ENCODE measurements at regions not wholly inside any gene's neighbourhood (a gene's known extent, or its start where the extent isn't known, plus 50 kb on each side); places are given as distances from the start of the nearest gene placed in this dataset.
A peak's percentile ranks its signal among the peaks of the same experiment; 100 is the strongest.

DNA sequence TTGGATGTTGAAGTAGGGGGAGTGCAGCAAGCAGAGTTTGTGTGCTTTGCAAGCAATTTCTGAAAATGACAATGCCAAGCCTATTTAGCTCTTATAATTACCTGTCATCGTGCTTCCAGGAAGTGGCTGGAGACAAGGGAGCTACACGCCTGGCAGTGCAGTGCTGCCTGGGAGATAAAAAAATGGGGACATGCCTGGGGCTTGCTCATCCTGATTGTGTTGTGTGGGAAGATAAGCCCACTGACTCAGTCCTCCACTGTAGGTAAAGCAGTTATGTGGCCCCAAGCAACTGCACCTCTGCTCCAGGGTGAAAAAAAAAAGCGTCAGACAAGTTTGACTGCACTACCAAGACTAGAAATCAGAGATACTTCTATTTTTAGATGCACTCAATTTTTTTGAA lies 396.9 kb upstream of the NXPH2 start:
- intact Hi-C loops (cut with micrococcal nuclease): no loop called here
- H3K9me2 ChIP-seq (replicated peaks; ENCODE audit: low read length): no peaks in the 10 kb centered on the region
- no peaks in the 10 kb centered on the region for H3F3A ChIP-seq (ENCODE audit: low read length, unreplicated experiment)
- ChIA-PET POLR2A (ENCODE audit: unreplicated experiment) (no interaction called here), CTCF (no interaction called here)
- H3K4me3 ChIP-seq (ENCODE audit: low read length): no peak overlapping the region
- BruUV-seq (replicated peaks): no TSS peak
- no peak overlapping the region for H3K9ac ChIP-seq (ENCODE audit: low read length)
- ATAC-seq (no peak), DNase-seq (peak; percentile 7)
- peak overlapping the region; percentile 43; the same call in 1 of the 2 replicates for H2AFZ ChIP-seq (ENCODE audit: low read length)
- H3K4me2 ChIP-seq (ENCODE audit: low read length): no peak overlapping the region
- H3K27ac ChIP-seq (ENCODE audit: low read length): no peak overlapping the region
- H3K27me3 ChIP-seq (ENCODE audit: low read length): no peaks in the 10 kb centered on the region
- H3K4me1 ChIP-seq (ENCODE audit: insufficient read depth, low read length): no peaks in the 10 kb centered on the region
- TF ChIP-seq, protein P1, sequence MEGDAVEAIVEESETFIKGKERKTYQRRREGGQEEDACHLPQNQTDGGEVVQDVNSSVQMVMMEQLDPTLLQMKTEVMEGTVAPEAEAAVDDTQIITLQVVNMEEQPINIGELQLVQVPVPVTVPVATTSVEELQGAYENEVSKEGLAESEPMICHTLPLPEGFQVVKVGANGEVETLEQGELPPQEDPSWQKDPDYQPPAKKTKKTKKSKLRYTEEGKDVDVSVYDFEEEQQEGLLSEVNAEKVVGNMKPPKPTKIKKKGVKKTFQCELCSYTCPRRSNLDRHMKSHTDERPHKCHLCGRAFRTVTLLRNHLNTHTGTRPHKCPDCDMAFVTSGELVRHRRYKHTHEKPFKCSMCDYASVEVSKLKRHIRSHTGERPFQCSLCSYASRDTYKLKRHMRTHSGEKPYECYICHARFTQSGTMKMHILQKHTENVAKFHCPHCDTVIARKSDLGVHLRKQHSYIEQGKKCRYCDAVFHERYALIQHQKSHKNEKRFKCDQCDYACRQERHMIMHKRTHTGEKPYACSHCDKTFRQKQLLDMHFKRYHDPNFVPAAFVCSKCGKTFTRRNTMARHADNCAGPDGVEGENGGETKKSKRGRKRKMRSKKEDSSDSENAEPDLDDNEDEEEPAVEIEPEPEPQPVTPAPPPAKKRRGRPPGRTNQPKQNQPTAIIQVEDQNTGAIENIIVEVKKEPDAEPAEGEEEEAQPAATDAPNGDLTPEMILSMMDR (conservative IDR thresholded peaks at IDR 0.05; ENCODE audit: low read depth, low read length): no peak
- TF ChIP-seq EZH2phosphoT487 (IDR thresholded peaks at IDR 0.05; ENCODE audit: borderline replicate concordance, low read length) (no peak), EZH2 (IDR thresholded peaks at IDR 0.05; ENCODE audit: low read length, unreplicated experiment) (no peak)
- no peaks in the 10 kb centered on the region for H4K20me1 ChIP-seq (ENCODE audit: low read length)
- H3K79me2 ChIP-seq (ENCODE audit: low read length): no peaks in the 10 kb centered on the region
- H3K36me3 ChIP-seq (ENCODE audit: low read depth, low read length): no peaks in the 10 kb centered on the region
- H3K9me3 ChIP-seq (ENCODE audit: low read length): no peaks in the 10 kb centered on the region

DNA sequence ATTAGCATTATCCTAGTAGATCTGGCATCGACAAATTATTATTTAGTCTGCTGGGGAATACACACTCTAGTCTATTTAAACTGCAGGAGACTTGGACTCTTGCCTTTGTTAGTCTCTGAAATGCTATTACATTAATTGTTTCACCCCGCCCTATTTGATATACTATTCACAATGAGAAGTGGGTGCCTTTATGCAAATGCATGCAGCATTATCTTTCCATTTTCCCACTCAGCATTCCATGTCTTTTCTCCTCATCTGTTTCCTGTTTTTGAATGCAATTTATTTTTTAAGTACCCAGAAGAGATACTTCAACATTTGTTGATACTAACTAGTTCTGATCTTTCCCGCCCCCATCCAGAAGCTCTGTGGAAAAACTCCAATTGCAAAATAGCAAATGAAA lies 395.3 kb upstream of the NXPH2 start:
- POLR2A ChIA-PET (ENCODE audit: unreplicated experiment): no interaction called here
- BruUV-seq (replicated peaks): no TSS peak
- H2AFZ ChIP-seq (ENCODE audit: low read length): no peak overlapping the region
- H3K4me2 ChIP-seq (ENCODE audit: low read length): no peak overlapping the region
- no peaks in the 10 kb centered on the region for H3K9me2 ChIP-seq (replicated peaks; ENCODE audit: low read length)
- H3K27me3 ChIP-seq (ENCODE audit: low read length): no peaks in the 10 kb centered on the region
- ATAC-seq (no peak), DNase-seq (no peak)
- no peaks in the 10 kb centered on the region for H3K36me3 ChIP-seq (ENCODE audit: low read depth, low read length)
- H4K20me1 ChIP-seq (ENCODE audit: low read length): no peaks in the 10 kb centered on the region
- no peaks in the 10 kb centered on the region for H3K79me2 ChIP-seq (ENCODE audit: low read length)
- H3K9ac ChIP-seq (ENCODE audit: low read length): no peak overlapping the region
- CTCF ChIA-PET: no interaction called here
- no peaks in the 10 kb centered on the region for H3K9me3 ChIP-seq (ENCODE audit: low read length)
- intact Hi-C loops (cut with micrococcal nuclease): no loop called here
- H3K4me1 ChIP-seq (ENCODE audit: insufficient read depth, low read length): no peaks in the 10 kb centered on the region
- H3F3A ChIP-seq (ENCODE audit: low read length, unreplicated experiment): no peaks in the 10 kb centered on the region
- no peak for TF ChIP-seq EZH2phosphoT487 (IDR thresholded peaks at IDR 0.05; ENCODE audit: borderline replicate concordance, low read length)
- TF ChIP-seq, protein P1 (conservative IDR thresholded peaks at IDR 0.05; ENCODE audit: low read depth, low read length): no peak
- no peak overlapping the region for H3K27ac ChIP-seq (ENCODE audit: low read length)
- H3K4me3 ChIP-seq (ENCODE audit: low read length): no peak overlapping the region

DNA sequence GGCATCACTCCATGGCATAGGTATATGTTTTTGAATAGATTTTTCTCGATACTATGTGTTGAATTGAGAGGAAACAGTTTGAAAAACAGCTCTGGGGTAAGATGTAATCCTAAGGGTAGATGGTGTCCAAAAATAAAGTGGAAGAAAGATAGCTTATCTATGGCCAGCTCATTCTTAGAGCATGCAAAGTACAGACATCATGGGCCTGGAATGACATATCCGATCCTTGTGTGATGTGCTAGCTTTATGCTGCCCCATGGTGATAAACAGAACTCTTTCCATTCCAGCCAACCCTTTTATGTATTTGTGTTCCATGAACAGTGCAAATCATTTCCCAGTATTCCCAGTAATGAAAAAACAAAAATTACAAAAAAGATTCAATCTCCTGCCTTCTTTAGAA lies 390.2 kb upstream of the NXPH2 start:
- intact Hi-C loops (cut with micrococcal nuclease): no loop called here
- Histone ChIP-seq H3K4me3 (ENCODE audit: low read length) (no peak overlapping the region), H3K9ac (ENCODE audit: low read length) (no peak overlapping the region), H3K9me3 (ENCODE audit: low read length) (no peaks in the 10 kb centered on the region), H4K20me1 (ENCODE audit: low read length) (no peaks in the 10 kb centered on the region), H3K36me3 (ENCODE audit: low read depth, low read length) (no peaks in the 10 kb centered on the region), H3K79me2 (ENCODE audit: low read length) (no peaks in the 10 kb centered on the region), H3K27ac (ENCODE audit: low read length) (no peak overlapping the region), H2AFZ (ENCODE audit: low read length) (no peak overlapping the region), H3K4me1 (ENCODE audit: insufficient read depth, low read length) (no peaks in the 10 kb centered on the region), H3K9me2 (replicated peaks; ENCODE audit: low read length) (no peaks in the 10 kb centered on the region), H3K27me3 (ENCODE audit: low read length) (no peaks in the 10 kb centered on the region), H3K4me2 (ENCODE audit: low read length) (no peak overlapping the region), H3F3A (ENCODE audit: low read length, unreplicated experiment) (no peaks in the 10 kb centered on the region)
- BruUV-seq (replicated peaks): no TSS peak
- ChIA-PET POLR2A (ENCODE audit: unreplicated experiment) (no interaction called here), CTCF (no interaction called here)
- DNase-seq (no peak), ATAC-seq (no peak)
- TF ChIP-seq EZH2 (IDR thresholded peaks at IDR 0.05; ENCODE audit: low read length, unreplicated experiment): no peak
- TF ChIP-seq EZH2phosphoT487 (IDR thresholded peaks at IDR 0.05; ENCODE audit: borderline replicate concordance, low read length): no peak
- TF ChIP-seq, protein P1 (conservative IDR thresholded peaks at IDR 0.05; ENCODE audit: low read depth, low read length): no peak
